ENCODE measurements at regions not wholly inside any gene's neighbourhood (a gene's known extent, or its start where the extent isn't known, plus 50 kb on each side); places are given as distances from the start of the nearest gene placed in this dataset.

DNA sequence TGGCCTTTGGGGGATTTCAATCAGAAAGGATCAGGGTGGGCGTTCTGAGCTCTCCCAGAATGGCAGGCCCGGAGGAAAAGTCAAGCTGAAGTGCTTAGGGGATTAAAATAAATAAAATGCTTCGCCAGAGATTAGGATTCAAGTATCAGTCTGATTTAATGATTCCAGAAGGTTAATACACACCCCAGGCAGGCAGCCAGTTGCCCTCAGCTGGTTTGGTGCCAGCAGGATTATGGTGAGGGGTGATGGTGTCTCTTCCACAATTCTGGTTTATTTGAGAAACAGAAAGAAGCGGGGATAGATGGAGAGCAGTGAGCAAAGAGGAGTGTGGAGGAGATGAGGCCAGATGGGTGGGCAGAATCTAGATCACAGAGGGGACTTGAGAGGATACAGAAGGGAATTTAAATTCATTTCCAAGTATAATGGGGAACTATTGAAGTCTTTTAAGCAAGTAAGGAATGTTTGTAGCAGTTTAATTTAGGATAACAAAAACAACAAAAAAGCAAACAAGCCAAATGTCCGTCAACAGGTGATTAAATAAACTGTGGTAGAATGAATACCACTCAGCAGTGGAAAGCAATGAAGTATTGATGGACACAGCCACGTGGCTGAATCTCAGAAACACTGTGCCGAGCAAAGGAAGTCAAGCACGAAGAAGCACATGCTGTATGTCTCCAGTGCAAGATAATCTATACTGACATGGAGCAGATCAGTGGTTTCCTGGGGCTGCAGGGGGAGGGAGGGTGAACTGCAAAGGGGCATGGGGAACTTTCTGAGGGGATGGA is 297.7 kb downstream of the MSX2 start:
- DNase-seq, result no peak

DNA sequence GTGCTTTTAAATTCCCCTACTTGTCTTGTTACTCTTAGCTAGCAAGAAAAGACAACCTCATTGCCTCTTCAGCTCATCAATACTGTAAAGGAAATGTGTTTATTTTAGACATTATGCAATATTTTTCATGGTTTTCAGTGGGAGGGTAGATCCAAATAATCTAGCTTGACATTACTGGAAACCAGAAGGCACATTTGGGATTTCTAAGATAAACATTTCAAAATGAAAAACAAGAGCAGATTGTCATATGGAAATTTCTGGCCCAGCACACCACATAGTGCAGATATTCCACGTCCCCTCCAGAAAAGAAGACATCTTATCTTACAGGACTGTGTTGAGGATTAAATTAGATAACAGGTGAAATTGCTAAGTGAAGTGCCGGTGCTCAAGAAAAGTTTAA is 296.9 kb downstream of the MSX2 start:
- no peak for DNase-seq

DNA sequence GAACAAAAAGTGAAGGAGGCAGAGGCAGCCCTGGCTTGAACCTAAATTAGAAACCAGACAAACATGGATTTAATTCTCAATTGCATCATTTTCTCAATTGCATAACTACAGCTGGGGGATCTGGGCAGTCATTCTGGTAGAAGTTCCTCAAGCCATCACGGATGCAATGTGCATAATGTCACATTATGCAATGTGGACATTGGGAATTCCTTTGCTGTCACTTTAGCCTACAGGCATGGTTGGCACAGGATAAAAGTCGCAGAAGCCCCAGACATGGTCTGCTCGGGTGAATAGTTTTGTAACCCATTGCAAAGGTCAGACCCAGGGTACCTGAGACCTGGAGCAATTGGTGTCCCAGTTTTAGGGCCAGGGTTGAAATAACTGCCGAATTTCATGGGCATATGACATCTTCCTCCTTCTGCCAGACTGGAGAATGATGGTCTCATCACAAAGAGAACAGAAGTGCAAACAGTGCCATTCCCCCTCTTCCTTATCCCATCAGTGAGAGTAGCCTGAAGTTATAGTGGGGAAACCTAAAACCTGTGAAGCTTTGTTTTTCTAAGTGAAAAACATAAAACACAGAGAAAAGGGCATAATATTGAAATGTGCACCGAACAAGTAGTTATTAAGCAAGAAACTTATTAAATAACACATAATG is 290.8 kb downstream of the MSX2 start:
- DNase-seq, result no peak

DNA sequence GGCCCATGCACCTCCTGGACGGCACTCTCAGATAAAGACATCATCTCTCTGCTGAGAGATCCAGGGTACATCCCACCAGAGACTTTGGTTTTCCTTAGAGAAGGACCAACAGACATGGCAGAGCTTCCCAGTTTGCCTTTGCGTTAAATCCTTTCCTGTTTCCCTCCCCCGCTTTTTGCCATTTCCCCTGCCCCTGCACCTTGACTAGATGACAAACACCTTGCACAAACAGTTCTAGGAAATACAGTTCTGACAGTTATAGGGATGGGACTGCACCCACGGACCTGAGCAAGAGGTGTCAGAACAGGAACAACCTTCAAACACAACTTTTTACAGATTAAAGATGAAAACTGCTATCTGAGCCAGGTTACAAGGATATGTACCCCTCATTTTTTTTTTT is 288.9 kb downstream of the MSX2 start:
- no peak for DNase-seq

DNA sequence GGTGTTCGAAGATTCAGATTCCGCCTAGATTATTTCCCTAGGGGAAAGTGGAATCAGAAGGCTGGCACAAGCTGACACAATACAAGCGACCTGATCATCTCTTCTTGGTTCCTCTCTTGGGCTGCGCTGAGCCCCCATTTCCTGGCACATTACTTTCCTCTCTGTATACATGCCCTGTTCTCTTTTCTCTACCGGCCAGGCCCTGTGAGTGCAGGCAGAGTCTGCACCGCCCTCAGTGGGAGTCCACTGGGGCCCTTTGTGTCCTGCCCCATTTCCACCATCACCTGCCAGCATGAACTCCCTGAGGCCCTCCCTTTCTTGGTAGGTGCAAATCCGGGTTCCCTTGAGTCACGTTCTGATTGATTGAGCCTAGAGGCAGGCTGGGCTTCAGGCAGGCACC is 287.9 kb downstream of the MSX2 start:
- DNase-seq, result no peak

DNA sequence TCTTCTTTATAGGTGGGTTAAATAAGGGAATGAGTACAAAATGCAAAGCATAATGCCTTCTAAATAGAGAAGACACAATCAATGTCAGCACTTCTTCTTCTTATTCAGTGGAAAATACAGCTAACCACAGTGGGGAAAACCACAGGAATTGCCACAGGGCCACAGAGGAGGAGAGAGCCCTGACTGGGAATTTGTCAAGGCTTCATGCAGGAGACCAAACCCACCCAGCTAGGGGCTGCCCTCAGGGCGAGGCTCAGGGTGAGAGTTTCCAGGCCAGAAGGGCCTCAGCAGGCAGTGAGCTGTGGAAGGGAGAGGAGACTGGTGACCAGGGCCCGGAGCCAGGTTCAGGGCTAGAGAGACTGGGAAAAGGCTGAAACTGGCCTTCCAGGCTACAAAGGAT is 279.1 kb downstream of the MSX2 start:
- no peak for DNase-seq

DNA sequence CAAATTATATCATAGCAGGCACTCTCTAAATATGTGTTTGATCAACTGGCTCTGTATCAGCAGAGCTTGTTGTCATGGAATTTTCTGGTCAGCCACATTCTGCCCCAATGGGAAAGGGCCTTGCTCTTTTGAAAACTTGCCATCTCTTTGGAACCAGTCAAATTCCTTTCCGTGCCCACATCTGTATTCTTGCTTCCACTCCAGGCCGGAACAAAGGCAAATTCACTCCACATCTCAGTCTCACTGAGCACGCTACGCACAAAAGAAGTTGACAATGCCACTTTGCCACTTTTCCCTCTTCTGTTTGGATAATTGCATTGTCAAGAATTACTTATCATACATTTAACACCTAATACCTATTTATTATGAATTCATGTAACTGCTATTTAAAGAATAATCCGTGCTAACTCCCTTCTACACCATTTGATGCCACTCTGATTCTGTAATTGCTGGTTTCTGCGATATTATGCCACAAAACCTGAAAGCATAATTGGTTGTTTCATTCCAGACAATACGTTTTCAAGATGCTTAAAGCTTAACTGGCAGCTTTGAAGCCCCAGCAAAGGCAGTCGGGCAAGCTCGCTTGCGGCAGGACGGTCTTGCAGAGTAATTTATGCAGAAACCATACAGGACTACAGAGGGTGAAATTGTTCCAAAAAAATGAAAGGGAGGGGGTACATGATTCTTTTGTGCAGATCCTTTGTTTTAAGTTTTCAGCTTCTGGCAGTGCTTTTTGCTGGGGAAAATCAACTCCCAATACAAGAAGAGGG is 277.7 kb downstream of the MSX2 start:
- no peak for DNase-seq

DNA sequence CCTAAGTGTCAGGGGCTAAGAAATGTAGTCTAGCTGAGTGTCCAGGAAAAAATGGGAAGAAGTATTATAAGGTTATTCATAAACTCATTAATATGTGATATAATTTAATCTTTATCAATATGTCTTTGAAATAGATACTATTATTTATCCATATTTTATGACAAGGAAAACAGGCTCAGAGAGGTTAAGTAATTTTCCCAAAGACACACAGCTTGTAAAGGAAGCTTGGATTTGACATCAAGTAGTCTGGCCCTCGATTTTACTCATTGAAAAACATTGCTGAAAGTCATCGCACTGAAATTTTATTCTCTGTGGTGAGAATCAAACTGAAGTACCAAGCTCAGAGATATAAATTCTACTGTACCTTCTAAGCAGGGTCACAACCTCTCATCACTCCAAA is 276.9 kb downstream of the MSX2 start:
- DNase-seq, result no peak

DNA sequence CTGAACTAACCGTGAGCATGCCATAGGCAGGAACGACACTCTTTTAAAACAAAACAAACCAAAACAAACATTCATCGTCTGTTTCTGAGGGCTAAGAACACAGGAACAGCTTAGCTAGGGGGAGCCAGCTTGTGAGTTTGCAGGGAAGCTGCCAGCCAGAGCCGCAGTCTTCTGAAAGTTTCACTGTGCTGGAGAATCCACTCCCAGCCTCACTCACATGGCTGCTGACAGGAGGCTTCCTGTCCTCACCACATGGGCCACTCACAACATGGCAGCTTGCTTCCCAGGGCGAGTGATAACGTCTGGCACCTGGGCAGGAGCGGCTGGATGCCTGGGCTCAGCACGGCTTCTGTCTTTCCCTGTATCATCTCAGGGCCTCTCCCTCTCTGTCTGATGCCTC is 275.2 kb downstream of the MSX2 start:
- DNase-seq, result no peak

DNA sequence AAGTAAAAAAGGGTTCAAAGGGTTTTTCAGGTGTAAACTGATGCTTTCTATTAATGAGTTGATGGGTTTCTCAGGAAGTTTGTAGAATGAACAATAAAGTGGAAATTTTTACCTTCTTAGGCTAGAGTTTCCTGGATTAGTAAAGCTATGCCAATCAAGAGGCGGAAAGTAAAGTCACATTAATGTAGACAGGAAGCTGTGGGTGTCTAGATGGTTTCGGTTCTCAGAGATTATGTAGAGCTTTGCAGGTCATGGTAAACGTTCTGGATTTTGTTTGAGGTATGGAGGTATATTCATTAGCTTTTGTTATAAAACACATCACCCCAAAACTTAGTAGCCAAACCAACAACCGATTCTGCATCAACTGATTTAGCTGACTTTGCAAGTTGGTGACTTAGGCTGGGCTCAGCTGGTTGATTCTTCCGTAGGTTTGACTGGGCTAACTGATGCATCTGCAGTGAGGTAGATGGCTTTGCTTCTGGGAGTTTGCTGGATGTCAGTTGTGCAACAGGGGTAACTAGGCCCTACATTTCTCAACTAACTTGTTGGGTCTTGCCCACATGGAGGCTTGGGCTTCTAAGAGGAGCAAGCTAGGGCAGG is 273.8 kb downstream of the MSX2 start:
- DNase-seq, result no peak

DNA sequence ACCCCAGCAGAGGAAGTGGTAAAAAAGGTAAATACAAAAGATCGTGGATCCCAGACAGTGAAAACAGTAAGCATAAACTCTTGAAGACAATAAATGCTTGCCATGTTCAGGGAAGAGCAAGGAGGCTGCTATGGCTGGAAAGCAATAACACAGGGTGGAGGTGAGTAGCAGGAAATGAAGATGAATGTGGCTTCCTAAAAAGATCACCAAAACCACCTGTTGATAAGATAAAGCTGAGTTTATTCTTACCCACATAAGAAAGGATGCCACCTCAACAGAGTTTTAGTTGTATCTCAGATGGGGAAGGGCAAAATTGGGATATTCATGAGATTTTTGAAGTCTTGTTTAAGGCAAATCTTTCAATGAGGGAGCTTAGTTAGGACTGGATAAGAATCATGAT is 273.3 kb downstream of the MSX2 start:
- DNase-seq, result no peak

DNA sequence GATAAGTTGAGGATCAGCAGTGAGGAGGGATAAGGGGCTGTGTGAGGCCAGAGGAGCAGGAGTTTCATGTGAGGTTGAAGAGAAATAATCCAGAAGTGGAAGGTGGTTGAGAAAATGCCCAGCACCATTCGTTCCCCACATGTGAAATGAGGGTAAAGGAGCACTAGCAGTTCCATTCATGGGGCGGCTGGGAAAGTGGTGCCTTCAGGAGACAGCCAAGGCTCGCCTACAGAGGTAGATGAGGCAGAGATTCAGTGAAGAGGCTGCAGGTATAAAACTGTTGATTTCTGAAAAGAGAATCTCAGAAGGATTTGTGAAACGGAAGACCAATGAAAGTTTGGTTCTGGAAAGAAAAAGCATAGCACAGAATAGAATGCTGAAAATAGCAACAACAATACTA is 272.6 kb downstream of the MSX2 start:
- no peak for DNase-seq

DNA sequence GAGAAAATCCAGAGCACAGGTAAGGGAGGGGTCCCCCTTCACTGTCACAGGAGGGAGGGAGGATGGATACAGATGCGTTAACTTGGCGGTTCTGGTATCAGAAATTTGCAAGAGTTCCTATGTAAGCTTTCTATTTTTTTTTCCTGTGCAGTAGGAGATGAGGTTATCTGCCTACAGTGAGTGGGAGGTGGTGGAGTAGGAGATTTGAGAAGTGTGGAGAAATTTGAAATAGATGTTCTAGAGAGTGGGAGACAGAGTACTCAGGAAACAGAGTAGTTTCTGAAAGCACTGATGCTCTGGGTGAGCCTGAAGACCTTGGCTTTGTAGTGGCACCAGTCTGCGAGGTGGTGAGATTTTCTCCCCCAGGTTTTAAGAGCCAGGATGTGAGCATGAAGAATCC is 271.4 kb downstream of the MSX2 start:
- DNase-seq, result no peak

DNA sequence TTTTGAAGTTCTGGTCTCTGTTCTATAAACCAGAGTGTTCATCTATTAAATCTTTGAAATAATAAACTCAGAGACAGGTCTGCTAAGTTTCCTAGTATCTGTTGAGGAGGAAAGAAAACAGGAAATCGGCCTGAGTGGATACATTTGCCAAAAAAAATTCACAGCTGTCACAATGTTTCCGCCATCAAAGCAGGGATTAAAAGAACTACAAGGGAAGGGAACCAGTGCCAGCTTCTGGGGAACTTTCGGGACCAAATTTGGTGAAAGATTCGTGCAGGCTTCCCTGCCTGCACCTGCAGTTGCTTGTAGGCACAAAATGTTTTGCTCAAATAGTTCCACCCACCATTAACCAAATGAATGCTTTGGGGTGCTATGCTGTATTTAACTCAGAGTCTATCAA is 267.5 kb downstream of the MSX2 start:
- no peak for DNase-seq

DNA sequence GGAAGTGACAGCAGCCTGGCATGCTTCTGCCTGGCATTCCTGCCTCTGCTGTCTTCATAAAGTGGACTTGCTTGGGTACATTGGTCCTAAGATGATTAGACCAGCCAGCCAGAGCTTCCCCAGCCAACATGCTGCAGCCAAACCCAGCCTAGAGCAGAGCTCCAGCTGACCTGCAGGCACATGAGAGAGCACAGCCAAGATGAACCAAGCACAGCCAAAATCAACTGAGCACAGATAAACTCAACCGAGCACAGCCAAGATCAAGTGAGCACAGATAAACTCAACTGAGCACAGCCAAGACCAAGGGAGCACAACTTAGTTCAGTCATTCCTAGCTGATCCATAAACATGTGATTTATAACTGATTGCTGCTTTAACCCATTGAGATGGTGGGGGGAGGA is 266.5 kb downstream of the MSX2 start:
- DNase-seq, result no peak

DNA sequence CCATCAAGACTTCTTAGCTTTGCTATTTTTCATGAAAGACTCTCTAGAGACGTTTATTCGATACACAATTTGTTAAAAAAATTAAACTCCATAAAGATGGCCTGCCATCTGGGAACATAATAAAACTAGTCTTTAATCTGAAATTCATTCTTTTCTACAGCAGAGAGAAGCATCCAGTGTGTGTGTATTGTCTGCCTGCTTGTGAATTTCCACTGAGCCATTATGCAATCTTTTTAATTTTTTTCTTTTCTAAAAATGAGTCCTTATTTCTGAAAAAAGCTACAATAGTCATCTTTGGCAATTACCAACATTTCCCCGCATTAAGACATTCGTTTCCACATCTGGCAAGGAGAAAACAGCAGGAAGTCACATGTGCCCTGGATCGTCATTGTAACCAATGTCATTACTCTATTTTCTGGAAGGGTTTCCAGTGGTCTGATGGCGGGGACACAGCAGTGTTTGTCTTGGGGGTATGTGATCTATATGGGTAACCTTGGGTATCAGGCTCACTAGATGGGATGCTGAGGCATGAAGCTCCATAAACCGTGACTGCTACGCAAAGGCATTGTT is 263.1 kb downstream of the MSX2 start:
- DNase-seq, result no peak

DNA sequence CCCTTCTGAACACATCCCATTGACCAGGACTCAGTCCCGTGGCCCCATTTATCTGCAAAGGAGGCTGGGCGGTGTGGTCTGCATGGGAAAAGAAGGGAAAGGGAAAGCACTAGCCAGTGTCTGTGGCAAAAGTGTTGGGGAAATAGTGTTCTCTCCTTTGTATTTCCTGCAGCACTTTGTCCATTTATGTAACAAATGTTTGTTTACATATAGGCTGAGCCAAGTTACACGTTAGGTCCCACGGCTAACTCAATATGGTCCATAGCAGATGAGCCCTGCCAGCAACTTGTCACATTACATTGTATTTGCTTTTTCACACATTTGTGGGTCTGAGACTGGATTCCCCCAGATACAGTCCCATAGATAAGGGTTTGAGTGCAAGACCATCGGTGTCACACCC is 260.5 kb downstream of the MSX2 start:
- DNase-seq, result no peak

DNA sequence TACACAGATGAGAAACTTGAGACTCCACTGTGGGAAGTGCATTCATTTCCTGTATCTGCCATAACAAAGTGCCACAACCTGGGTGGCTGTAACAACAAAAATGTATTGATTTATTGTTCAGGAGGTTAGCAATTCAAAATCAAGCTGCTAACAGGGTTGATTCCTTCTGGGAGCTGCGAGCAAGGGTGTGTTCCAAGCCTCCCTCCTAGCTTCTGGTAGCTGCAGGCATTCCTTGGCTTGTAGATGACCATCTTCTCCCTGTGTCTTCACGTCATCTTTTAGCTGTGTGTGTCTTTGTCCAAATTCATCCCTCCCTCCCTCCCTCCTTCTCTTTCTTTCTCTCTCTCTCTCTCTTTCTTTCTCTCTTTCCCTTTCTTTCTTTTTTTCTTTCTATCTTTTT is 258.1 kb downstream of the MSX2 start:
- no peak for DNase-seq

DNA sequence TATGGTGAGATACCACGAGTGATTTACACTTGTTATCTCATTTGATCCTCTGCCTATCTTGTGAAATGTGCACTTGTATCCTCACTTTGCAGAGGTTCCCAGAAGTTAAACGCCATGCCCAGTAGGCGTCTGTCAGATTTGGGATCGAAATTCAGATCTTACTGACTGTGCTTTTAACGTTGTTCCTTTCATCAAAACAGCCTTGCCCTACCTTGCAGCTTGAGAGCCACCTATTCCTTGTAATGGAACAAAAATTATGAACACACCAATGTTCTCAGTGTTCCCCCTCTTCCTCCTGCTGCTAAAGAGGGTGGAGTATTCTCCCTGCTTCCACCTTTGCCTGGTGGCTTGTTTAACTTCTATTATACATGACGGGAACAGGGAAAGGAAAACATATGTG is 257.0 kb downstream of the MSX2 start:
- DNase-seq, result no peak

DNA sequence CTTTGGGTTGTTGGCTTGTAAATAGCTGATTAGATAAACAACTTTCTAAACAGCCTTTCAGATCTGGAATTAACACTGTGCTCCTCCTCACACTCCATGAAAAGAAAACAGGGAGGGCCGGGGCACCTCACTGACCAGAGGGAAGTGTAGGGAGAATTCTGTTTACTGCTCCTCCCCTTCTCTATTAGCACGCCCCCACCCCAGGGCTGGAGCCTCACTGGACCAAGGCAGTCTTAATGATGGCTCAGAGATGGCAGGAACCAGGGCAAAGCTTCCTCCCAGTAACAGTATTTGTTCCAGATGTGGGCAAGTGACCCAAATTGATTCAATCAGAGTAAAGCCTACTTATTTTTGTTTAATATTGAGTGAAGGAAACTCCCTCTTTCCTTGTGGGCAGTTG is 256.6 kb downstream of the MSX2 start:
- DNase-seq, result no peak

DNA sequence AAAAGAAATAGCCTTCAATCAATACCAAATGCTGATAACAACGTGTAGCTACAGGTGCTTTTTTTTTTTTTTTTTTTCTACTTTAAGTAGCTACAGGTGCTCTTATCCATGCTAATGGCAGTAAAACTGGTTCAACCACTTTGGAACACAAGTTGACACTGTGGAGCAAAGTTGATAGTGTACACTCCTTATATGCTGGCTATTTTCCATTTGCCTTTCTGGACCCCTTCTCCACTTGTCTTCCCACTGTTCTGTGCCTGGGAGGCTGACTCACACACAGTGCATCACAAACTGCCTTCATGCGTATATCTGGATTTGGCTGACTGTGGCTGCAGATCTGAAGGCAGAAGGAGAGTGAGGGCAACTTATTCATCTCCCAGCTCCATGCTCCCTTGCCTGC is 247.9 kb downstream of the MSX2 start:
- DNase-seq, result no peak

DNA sequence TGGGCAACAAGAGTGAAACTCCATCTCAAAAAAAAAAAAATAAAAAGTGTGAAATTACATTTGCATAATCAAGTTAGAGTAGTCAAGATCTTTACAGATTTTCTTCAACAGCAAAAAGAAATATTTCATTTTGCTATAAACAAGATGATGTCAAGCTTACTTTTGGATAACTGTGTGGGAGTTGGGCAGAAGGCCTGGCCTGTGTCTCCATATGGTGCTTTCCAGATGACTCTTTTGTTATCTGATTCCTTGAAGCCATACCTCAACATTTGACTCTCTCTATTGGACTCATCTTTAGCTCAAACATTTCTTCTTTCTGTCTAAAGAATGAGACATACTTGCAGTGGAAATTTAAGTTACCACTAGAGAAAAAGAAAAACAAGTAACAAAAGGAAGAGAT is 246.8 kb downstream of the MSX2 start:
- no peak for DNase-seq

DNA sequence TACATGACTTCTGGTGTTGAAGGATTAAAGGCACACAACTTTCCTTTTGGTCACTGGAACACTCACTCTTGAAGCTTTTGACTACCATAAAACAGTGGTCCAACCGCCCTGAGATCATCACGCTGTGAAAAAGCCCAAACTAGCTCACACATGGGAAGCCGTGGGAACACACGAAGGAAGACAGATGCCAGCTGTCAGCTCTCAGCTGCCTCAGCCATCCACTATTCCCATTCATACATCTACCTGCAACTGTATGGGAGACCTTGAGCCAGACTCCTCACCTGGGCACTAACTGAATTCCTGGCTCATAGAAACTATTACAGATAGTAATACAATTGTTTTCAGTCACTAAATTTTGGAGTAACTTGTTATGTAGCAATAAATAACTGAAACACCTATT is 246.1 kb downstream of the MSX2 start:
- no peak for DNase-seq
